ENCODE measurements at regions not wholly inside any gene's neighbourhood (a gene's known extent, or its start where the extent isn't known, plus 50 kb on each side); places are given as distances from the start of the nearest gene placed in this dataset.
"Not testable (repeated sequence)": the region's sequence is repeated elsewhere in the genome, so short reads cannot be mapped to it uniquely, and the experiment has no call there.

- not testable (repeated sequence) for DNase-seq
These were observed 1247.6 kb upstream of the PHF14 start for GRCh38 chr7:9725940-9726663.

GRCh38 chr7:9726811-9727210 lies 1246.9 kb upstream of the PHF14 start:
- not testable (repeated sequence) for DNase-seq

GRCh38 chr7:9727467-9727869 lies 1246.2 kb upstream of the PHF14 start:
- DNase-seq = not testable (repeated sequence)

GRCh38 chr7:9728014-9728657 lies 1245.5 kb upstream of the PHF14 start:
- DNase-seq = not testable (repeated sequence)

GRCh38 chr7:9752033-9752432 lies 1221.6 kb upstream of the PHF14 start:
- no peak for DNase-seq

- no peak for DNase-seq
These were observed 1212.4 kb upstream of the PHF14 start for GRCh38 chr7:9761224-9761623.

GRCh38 chr7:9776900-9777299 lies 1196.8 kb upstream of the PHF14 start:
- DNase-seq = no peak

- DNase-seq = no peak
These were observed 1195.3 kb upstream of the PHF14 start for GRCh38 chr7:9778367-9778766.

GRCh38 chr7:9781710-9782109 lies 1192.0 kb upstream of the PHF14 start:
- no peak for DNase-seq

- no peak for DNase-seq
These were observed 1191.4 kb upstream of the PHF14 start for GRCh38 chr7:9782275-9782674.

- no peak for DNase-seq
These were observed 1188.5 kb upstream of the PHF14 start for GRCh38 chr7:9785211-9785610.

GRCh38 chr7:9796241-9796640 lies 1177.4 kb upstream of the PHF14 start:
- no peak for DNase-seq

GRCh38 chr7:9822458-9823290 lies 1151.0 kb upstream of the PHF14 start:
- no peak for DNase-seq

GRCh38 chr7:9835199-9835598 lies 1138.5 kb upstream of the PHF14 start:
- no peak for DNase-seq

- DNase-seq = no peak
These were observed 1137.0 kb upstream of the PHF14 start for GRCh38 chr7:9836671-9837070.

- DNase-seq = no peak
These were observed 1131.4 kb upstream of the PHF14 start for GRCh38 chr7:9842301-9842700.

GRCh38 chr7:9846902-9847301 lies 1126.8 kb upstream of the PHF14 start:
- DNase-seq = no peak

GRCh38 chr7:9854605-9855004 lies 1119.1 kb upstream of the PHF14 start:
- DNase-seq = no peak

- no peak for DNase-seq
These were observed 1117.0 kb upstream of the PHF14 start for GRCh38 chr7:9856668-9857067.

GRCh38 chr7:9863545-9863944 lies 1110.1 kb upstream of the PHF14 start:
- DNase-seq = no peak

- DNase-seq = no peak
These were observed 1104.5 kb upstream of the PHF14 start for GRCh38 chr7:9869151-9869550.

GRCh38 chr7:9869566-9869965 lies 1104.1 kb upstream of the PHF14 start:
- no peak for DNase-seq

- DNase-seq = no peak
These were observed 1103.0 kb upstream of the PHF14 start for GRCh38 chr7:9870674-9871073.

GRCh38 chr7:9874182-9874581 lies 1099.5 kb upstream of the PHF14 start:
- no peak for DNase-seq
